Erythroblast (primary cell): ENCODE measurements at regions not wholly inside any gene's neighbourhood (a gene's known extent, or its start where the extent isn't known, plus 50 kb on each side); places are given as distances from the start of the nearest gene placed in this dataset.

Experiments used
- GATA1 ChIP-seq: IDR thresholded peaks from 2 replicates; pipeline ENCODE4 v1.6.1; 2011; ENCODE audit warnings: low read depth, mild to moderate bottlenecking, control low read depth, low read length, moderate library complexity
- POLR2A ChIP-seq: IDR thresholded peaks from 2 replicates; pipeline ENCODE4 v1.6.1; 2011; ENCODE audit warnings: mild to moderate bottlenecking, low read length

DNA sequence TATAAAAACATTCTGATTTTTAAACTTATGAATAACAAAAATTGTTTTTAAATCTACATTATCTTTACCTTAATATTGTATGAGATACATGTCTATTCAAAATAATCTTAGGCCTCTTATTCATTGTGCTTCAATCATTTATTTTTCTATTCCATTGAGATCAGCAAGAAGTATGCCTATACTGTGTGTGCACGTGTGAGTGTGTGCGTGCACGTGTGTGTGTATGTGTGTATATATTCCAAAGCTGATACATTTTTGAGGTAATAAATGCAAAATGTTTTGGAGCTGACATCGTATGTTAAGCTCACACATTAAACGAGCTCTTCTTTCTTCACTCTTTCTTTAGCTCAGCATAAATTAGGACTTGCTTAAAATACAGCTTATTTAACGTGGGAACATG is 1701.2 kb upstream of the PCDH10 start:
- no peak for TF ChIP-seq POLR2A
- no peak for TF ChIP-seq GATA1
